Neutrophil (primary cell): ENCODE measurements at regions not wholly inside any gene's neighbourhood (a gene's known extent, or its start where the extent isn't known, plus 50 kb on each side); places are given as distances from the start of the nearest gene placed in this dataset.

Source experiments
- H3K27ac ChIP-seq: fragments of 200-600 bp; sonication (generic); 2 replicates; pipeline ENCODE4 v1.5.1; 2016; ENCODE audit warnings: mild to moderate bottlenecking, moderate library complexity
- H3K27me3 ChIP-seq: fragments of 200-600 bp; sonication (generic); 2 replicates; pipeline ENCODE4 v1.6.0; 2016; ENCODE audit warnings: mild to moderate bottlenecking
- H3K36me3 ChIP-seq: fragments of 200-600 bp; sonication (generic); 2 replicates; pipeline ENCODE4 v1.5.1; 2017
- H3K4me1 ChIP-seq, 2 experiments: fragments of 200-600 bp in 1 of 2; sonication (generic) in 1 of 2; 1 replicate in 1 of 2; 2 replicates in 1 of 2; pipeline versions ENCODE4 v1.5.1 to v1.6.1; 2013 to 2016; ENCODE audit warnings: low read depth in 1 of 2, low read length in 1 of 2, mild to moderate bottlenecking in 1 of 2, moderate library complexity in 1 of 2; ENCODE audit not compliant: control insufficient read depth in 1 of 2, insufficient read depth in 1 of 2
- H3K4me3 ChIP-seq, 2 experiments: fragments of 200-600 bp in 1 of 2; sonication (generic) in 1 of 2; 1 replicate in 1 of 2; 2 replicates in 1 of 2; pipeline ENCODE4 v1.5.1; 2013 to 2016; ENCODE audit warnings: low read depth in 1 of 2, low read length in 1 of 2, mild to moderate bottlenecking in 1 of 2, moderate library complexity in 1 of 2
- H3K9me3 ChIP-seq: fragments of 200-600 bp; sonication (generic); 2 replicates; pipeline ENCODE4 v1.5.1; 2016
- TF ChIP-seq, protein P1 (sequence below): fragments of 200-600 bp; sonication (generic); IDR thresholded peaks from 2 replicates; pipeline ENCODE4 v1.5.1; 2016; ENCODE audit warnings: antibody characterized with exemption

DNA sequence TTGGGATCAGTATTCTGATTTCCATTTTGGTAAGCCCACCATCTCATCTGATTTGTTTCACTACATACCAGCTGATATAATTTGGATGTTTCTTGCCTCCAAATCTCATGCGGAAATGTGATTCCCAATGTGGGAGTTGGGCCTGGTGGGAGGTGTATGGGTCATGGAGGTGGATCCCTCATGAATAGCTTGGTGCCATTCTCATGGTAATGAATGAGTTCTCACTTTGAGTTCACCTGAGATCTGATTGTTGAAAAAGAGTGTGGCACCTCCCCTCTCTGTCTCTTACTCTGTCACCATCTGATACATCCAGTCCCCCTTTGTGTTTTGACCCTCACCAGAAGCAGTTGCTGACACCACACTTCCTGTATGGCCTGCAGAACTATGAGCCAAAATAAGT is 347.3 kb downstream of the ARL4A start:
- H3K4me1 ChIP-seq: no peaks in the 10 kb centered on the region
- H3K27ac ChIP-seq: no peak overlapping the region
- TF ChIP-seq, protein P1, sequence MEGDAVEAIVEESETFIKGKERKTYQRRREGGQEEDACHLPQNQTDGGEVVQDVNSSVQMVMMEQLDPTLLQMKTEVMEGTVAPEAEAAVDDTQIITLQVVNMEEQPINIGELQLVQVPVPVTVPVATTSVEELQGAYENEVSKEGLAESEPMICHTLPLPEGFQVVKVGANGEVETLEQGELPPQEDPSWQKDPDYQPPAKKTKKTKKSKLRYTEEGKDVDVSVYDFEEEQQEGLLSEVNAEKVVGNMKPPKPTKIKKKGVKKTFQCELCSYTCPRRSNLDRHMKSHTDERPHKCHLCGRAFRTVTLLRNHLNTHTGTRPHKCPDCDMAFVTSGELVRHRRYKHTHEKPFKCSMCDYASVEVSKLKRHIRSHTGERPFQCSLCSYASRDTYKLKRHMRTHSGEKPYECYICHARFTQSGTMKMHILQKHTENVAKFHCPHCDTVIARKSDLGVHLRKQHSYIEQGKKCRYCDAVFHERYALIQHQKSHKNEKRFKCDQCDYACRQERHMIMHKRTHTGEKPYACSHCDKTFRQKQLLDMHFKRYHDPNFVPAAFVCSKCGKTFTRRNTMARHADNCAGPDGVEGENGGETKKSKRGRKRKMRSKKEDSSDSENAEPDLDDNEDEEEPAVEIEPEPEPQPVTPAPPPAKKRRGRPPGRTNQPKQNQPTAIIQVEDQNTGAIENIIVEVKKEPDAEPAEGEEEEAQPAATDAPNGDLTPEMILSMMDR: no peak
- no peaks in the 10 kb centered on the region for H3K36me3 ChIP-seq
- no peaks in the 10 kb centered on the region for H3K27me3 ChIP-seq
- H3K4me3 ChIP-seq: no peak overlapping the region
- no peaks in the 10 kb centered on the region for H3K9me3 ChIP-seq

DNA sequence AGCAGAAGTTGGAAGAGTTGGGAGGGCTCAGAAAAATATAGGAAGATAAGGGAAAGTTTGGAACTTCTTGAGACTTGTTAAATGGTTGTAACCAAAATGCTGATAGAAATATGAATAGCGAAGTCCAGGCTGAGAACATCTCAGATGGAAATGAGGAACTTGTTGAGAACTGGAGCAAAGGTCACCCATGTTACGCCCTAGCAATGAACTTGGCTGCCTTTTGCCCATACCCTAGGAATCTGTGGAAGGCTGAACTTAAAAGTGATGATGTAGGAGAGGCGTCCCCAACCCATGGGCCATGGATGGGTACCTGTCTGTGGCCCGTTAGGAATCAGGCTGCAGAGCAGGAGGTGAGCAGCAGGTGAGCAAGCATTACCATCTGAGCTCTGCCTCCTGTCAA is 347.8 kb downstream of the ARL4A start:
- Histone ChIP-seq H3K36me3 (no peaks in the 10 kb centered on the region), H3K27me3 (no peaks in the 10 kb centered on the region), H3K4me3 (no peak overlapping the region), H3K4me1 (no peaks in the 10 kb centered on the region), H3K27ac (no peak overlapping the region), H3K9me3 (no peaks in the 10 kb centered on the region)
- TF ChIP-seq, protein P1: no peak

DNA sequence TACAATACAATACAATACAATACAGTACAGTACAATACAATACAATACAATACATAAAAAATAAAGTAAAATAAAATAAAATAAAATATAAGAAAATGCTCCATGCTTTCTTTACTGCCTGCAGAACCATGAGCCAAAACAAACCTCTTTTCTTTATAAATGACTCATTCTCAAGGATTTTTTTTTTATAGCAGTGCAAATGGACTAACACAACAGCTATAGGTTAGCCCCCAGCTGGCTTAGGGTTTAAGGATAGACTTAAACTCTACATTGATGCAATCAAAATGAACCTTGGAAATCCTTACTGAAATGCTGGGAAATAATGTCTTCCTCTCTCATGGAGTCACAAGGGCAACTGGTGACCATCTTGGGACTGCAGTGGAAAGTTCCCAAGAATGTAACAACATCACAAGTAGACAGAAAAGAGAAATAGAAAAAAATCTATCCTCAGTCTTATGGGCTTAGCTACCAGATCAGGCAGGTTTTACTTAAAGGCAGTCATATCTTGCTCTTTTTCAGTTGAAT is 348.9 kb downstream of the ARL4A start:
- no peak overlapping the region for H3K27ac ChIP-seq
- no peaks in the 10 kb centered on the region for H3K27me3 ChIP-seq
- no peaks in the 10 kb centered on the region for H3K9me3 ChIP-seq
- TF ChIP-seq, protein P1: no peak
- no peaks in the 10 kb centered on the region for H3K36me3 ChIP-seq
- no peaks in the 10 kb centered on the region for H3K4me1 ChIP-seq
- no peak overlapping the region for H3K4me3 ChIP-seq

DNA sequence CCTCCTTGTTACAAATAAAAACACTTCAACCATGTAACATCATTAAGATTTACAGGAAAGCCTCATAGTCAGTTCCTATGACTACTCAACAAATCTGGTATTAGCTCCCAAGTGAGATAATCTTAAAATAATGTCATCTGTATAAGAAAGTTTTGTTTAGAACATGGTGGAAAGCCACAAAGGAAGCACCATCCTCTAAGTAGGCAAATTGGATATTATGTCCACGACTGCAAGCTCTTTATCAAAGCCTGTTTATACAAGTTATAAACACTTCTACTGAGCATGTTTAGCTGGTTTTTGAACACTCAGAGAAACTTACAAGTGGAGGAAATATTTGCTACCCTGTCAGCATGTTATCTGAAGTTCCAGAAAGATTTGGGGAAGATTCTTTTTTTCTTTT is 349.8 kb downstream of the ARL4A start:
- no peaks in the 10 kb centered on the region for H3K9me3 ChIP-seq
- H3K4me3 ChIP-seq: no peak overlapping the region
- TF ChIP-seq, protein P1: no peak
- no peaks in the 10 kb centered on the region for H3K36me3 ChIP-seq
- H3K27me3 ChIP-seq: no peaks in the 10 kb centered on the region
- no peak overlapping the region for H3K27ac ChIP-seq
- H3K4me1 ChIP-seq: no peaks in the 10 kb centered on the region

DNA sequence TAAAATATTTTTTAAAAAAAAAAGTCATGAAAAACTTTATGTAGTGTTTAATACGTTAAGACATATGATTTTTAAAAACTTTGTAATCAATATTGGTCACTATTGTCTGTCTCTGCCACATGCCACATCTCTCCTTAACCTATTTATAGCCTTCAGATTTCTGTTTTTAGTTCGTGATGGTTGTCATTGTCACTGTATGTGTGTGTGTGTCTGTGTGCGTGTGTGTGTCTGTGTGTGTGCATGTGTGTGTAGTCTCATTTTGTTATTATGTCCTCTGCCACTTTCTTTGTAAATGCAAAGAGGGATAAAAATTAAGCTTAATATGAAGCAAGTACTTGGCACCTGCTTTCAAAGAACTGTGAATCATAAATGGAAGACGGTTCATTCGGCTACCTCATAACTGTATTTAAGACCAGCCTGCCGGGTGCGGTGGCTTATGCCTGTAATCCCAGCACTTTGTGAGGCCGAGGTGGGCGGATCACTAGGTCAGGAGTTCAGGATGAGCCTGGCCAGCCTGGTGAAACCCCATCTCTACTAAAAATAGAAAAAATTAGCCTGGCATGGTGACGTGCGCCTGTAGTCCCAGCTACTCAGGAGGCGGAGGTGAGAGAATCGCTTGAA is 354.0 kb downstream of the ARL4A start:
- H3K9me3 ChIP-seq: no peaks in the 10 kb centered on the region
- H3K27ac ChIP-seq: no peak overlapping the region
- H3K27me3 ChIP-seq: no peaks in the 10 kb centered on the region
- no peaks in the 10 kb centered on the region for H3K36me3 ChIP-seq
- no peak overlapping the region for H3K4me3 ChIP-seq
- H3K4me1 ChIP-seq: no peaks in the 10 kb centered on the region
- TF ChIP-seq, protein P1: no peak
